ENCODE measurements at regions not wholly inside any gene's neighbourhood (a gene's known extent, or its start where the extent isn't known, plus 50 kb on each side); places are given as distances from the start of the nearest gene placed in this dataset.

DNA sequence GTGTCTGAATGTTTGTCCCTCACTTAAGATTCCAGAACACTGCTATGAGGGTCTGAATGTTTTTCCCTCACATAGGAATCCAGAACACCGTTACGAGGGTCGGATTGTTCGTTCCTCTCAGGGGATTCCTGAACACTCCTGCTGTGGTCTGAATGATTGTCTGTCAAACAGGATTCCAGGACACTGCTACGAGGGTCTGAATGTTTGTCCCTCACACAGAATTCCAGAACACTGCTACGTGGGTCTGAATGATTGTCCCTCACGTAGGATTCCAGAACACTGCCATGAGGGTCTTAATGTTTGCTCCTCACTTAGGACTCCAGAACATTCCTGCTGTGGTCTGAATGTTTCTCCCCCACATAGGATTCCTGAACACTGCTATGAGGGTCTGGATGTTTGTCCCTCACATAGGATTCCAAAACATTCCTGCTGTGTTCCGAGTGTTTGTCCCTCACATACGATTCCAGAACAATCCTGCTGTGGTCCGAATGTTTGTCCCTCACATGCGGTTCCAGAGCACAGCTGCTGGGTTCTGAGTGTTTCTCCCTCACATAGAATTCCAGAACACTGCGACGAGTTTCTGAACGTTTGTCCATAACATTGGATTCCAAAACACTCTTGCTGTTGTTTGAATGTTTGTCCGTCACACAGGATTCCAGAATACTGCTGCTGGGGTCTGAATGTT is 199.5 kb downstream of the FOXD4L6 start:
- H3K4me1 ChIP-seq (ENCODE audit: insufficient read depth), result no peaks in the 10 kb centered on the region
- TF ChIP-seq NANOG (IDR thresholded peaks at IDR 0.05; ENCODE audit: borderline replicate concordance) (no peak), POLR2AphosphoS5 (IDR thresholded peaks at IDR 0.05; ENCODE audit: low read depth) (no peak), CREB1 (CRISPR knock-in tag; IDR thresholded peaks at IDR 0.05; ENCODE audit: low read depth) (no peak), EZH2phosphoT487 (IDR thresholded peaks at IDR 0.05; ENCODE audit: unreplicated experiment) (no peak), EZH2 (IDR thresholded peaks at IDR 0.05; ENCODE audit: low read depth, unreplicated experiment) (no peak), ZNF331 (CRISPR knock-in tag; IDR thresholded peaks at IDR 0.05; ENCODE audit: low read depth) (no peak)
- TF ChIP-seq, protein P1, sequence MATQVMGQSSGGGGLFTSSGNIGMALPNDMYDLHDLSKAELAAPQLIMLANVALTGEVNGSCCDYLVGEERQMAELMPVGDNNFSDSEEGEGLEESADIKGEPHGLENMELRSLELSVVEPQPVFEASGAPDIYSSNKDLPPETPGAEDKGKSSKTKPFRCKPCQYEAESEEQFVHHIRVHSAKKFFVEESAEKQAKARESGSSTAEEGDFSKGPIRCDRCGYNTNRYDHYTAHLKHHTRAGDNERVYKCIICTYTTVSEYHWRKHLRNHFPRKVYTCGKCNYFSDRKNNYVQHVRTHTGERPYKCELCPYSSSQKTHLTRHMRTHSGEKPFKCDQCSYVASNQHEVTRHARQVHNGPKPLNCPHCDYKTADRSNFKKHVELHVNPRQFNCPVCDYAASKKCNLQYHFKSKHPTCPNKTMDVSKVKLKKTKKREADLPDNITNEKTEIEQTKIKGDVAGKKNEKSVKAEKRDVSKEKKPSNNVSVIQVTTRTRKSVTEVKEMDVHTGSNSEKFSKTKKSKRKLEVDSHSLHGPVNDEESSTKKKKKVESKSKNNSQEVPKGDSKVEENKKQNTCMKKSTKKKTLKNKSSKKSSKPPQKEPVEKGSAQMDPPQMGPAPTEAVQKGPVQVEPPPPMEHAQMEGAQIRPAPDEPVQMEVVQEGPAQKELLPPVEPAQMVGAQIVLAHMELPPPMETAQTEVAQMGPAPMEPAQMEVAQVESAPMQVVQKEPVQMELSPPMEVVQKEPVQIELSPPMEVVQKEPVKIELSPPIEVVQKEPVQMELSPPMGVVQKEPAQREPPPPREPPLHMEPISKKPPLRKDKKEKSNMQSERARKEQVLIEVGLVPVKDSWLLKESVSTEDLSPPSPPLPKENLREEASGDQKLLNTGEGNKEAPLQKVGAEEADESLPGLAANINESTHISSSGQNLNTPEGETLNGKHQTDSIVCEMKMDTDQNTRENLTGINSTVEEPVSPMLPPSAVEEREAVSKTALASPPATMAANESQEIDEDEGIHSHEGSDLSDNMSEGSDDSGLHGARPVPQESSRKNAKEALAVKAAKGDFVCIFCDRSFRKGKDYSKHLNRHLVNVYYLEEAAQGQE (IDR thresholded peaks at IDR 0.05; ENCODE audit: unreplicated experiment), result no peak
- TF ChIP-seq, protein P2, sequence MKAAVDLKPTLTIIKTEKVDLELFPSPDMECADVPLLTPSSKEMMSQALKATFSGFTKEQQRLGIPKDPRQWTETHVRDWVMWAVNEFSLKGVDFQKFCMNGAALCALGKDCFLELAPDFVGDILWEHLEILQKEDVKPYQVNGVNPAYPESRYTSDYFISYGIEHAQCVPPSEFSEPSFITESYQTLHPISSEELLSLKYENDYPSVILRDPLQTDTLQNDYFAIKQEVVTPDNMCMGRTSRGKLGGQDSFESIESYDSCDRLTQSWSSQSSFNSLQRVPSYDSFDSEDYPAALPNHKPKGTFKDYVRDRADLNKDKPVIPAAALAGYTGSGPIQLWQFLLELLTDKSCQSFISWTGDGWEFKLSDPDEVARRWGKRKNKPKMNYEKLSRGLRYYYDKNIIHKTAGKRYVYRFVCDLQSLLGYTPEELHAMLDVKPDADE (IDR thresholded peaks at IDR 0.05), result no peak
- TF ChIP-seq, protein P3, sequence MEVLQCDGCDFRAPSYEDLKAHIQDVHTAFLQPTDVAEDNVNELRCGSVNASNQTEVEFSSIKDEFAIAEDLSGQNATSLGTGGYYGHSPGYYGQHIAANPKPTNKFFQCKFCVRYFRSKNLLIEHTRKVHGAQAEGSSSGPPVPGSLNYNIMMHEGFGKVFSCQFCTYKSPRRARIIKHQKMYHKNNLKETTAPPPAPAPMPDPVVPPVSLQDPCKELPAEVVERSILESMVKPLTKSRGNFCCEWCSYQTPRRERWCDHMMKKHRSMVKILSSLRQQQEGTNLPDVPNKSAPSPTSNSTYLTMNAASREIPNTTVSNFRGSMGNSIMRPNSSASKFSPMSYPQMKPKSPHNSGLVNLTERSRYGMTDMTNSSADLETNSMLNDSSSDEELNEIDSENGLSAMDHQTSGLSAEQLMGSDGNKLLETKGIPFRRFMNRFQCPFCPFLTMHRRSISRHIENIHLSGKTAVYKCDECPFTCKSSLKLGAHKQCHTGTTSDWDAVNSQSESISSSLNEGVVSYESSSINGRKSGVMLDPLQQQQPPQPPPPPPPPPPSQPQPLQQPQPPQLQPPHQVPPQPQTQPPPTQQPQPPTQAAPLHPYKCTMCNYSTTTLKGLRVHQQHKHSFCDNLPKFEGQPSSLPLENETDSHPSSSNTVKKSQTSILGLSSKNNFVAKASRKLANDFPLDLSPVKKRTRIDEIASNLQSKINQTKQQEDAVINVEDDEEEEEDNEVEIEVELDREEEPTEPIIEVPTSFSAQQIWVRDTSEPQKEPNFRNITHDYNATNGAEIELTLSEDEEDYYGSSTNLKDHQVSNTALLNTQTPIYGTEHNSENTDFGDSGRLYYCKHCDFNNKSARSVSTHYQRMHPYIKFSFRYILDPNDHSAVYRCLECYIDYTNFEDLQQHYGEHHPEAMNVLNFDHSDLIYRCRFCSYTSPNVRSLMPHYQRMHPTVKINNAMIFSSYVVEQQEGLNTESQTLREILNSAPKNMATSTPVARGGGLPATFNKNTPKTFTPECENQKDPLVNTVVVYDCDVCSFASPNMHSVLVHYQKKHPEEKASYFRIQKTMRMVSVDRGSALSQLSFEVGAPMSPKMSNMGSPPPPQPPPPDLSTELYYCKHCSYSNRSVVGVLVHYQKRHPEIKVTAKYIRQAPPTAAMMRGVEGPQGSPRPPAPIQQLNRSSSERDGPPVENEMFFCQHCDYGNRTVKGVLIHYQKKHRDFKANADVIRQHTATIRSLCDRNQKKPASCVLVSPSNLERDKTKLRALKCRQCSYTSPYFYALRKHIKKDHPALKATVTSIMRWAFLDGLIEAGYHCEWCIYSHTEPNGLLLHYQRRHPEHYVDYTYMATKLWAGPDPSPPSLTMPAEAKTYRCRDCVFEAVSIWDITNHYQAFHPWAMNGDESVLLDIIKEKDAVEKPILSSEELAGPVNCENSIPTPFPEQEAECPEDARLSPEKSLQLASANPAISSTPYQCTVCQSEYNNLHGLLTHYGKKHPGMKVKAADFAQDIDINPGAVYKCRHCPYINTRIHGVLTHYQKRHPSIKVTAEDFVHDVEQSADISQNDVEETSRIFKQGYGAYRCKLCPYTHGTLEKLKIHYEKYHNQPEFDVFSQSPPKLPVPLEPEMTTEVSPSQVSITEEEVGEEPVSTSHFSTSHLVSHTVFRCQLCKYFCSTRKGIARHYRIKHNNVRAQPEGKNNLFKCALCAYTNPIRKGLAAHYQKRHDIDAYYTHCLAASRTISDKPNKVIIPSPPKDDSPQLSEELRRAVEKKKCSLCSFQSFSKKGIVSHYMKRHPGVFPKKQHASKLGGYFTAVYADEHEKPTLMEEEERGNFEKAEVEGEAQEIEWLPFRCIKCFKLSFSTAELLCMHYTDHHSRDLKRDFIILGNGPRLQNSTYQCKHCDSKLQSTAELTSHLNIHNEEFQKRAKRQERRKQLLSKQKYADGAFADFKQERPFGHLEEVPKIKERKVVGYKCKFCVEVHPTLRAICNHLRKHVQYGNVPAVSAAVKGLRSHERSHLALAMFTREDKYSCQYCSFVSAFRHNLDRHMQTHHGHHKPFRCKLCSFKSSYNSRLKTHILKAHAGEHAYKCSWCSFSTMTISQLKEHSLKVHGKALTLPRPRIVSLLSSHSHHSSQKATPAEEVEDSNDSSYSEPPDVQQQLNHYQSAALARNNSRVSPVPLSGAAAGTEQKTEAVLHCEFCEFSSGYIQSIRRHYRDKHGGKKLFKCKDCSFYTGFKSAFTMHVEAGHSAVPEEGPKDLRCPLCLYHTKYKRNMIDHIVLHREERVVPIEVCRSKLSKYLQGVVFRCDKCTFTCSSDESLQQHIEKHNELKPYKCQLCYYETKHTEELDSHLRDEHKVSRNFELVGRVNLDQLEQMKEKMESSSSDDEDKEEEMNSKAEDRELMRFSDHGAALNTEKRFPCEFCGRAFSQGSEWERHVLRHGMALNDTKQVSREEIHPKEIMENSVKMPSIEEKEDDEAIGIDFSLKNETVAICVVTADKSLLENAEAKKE (CRISPR knock-in tag; IDR thresholded peaks at IDR 0.05), result no peak
- TF ChIP-seq, protein P4, sequence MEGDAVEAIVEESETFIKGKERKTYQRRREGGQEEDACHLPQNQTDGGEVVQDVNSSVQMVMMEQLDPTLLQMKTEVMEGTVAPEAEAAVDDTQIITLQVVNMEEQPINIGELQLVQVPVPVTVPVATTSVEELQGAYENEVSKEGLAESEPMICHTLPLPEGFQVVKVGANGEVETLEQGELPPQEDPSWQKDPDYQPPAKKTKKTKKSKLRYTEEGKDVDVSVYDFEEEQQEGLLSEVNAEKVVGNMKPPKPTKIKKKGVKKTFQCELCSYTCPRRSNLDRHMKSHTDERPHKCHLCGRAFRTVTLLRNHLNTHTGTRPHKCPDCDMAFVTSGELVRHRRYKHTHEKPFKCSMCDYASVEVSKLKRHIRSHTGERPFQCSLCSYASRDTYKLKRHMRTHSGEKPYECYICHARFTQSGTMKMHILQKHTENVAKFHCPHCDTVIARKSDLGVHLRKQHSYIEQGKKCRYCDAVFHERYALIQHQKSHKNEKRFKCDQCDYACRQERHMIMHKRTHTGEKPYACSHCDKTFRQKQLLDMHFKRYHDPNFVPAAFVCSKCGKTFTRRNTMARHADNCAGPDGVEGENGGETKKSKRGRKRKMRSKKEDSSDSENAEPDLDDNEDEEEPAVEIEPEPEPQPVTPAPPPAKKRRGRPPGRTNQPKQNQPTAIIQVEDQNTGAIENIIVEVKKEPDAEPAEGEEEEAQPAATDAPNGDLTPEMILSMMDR (conservative IDR thresholded peaks at IDR 0.05; ENCODE audit: low read depth in 2 of 2), result no peak
- H3K4me3 ChIP-seq, result no peak overlapping the region
- H3K9me2 ChIP-seq (ENCODE audit: insufficient read depth), result peaks cover 31% of the 10 kb centered on the region
- no peak overlapping the region for H2AFZ ChIP-seq
- no peak for DNase-seq (ENCODE audit: low spot score)
- Mint-ChIP-seq H3K27me3 (ENCODE audit: insufficient read depth, low read depth, poor library complexity) (peaks cover 87% of the 10 kb centered on the region), H3K36me3 (ENCODE audit: low read depth) (peaks cover 70% of the 10 kb centered on the region), H3K27ac (no peak overlapping the region), H3K4me1 (no peaks in the 10 kb centered on the region), H3K4me3 (no peak overlapping the region), H3K9me3 (peaks cover 85% of the 10 kb centered on the region)
- H3K27ac ChIP-seq (ENCODE audit: low read depth), result no peak overlapping the region
- H3F3A ChIP-seq (replicated peaks; ENCODE audit: low read depth), result no peaks in the 10 kb centered on the region
- no peak overlapping the region for H3K4me2 ChIP-seq
- H3K27me3 ChIP-seq (ENCODE audit: insufficient read depth), result peaks cover 96% of the 10 kb centered on the region
- ATAC-seq, result no peak
- no peaks in the 10 kb centered on the region for H3K79me2 ChIP-seq (replicated peaks; ENCODE audit: insufficient read depth)
- H4K20me1 ChIP-seq (replicated peaks; ENCODE audit: insufficient read depth), result no peaks in the 10 kb centered on the region; the same call in 1 of the 2 replicates
- peaks cover 36% of the 10 kb centered on the region for H3K36me3 ChIP-seq (ENCODE audit: insufficient read depth)
